ENCODE measurements at regions not wholly inside any gene's neighbourhood (a gene's known extent, or its start where the extent isn't known, plus 50 kb on each side); places are given as distances from the start of the nearest gene placed in this dataset.
"Not testable (repeated sequence)": the region's sequence is repeated elsewhere in the genome, so short reads cannot be mapped to it uniquely, and the experiment has no call there.

DNA sequence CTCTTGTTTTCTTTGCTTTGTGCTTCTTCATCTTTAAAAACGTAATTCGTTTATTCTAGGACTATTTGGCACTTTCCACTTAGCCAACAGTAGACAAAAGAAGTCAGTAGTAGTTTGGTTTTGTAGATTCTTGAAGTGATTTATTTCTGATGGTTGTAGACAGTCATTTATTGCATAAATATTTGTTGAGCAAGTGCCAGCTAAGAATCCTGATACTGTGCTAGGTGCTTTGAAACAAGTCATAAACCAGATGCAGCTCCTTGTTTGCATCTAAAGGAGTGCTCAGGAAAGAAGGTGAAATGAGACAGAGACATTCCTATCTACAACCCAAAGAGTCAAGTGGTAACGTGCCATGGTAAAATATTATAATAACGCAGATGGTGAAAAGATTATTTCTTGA lies 469.1 kb downstream of the GJA1 start:
- no peak for DNase-seq (ENCODE audit: low read depth)

DNA sequence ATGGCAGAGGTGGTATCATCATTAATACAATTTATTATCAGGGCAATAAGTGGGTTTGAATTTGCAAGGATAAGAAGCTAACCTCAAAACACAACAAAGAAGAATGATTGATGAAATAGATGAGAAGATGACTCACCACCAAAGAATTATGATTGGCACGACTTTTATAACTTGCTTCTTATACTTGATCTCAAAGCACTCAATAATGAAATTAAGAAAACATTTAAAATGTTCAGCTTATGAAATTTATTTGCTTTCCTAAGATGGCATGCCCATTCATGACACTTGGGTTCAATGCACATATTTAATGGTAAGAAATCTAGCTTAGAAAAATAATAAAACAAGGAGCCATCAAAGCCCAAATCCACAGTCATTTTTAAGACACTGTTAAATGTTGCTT lies 477.5 kb downstream of the GJA1 start:
- DNase-seq (ENCODE audit: low read depth): no peak

DNA sequence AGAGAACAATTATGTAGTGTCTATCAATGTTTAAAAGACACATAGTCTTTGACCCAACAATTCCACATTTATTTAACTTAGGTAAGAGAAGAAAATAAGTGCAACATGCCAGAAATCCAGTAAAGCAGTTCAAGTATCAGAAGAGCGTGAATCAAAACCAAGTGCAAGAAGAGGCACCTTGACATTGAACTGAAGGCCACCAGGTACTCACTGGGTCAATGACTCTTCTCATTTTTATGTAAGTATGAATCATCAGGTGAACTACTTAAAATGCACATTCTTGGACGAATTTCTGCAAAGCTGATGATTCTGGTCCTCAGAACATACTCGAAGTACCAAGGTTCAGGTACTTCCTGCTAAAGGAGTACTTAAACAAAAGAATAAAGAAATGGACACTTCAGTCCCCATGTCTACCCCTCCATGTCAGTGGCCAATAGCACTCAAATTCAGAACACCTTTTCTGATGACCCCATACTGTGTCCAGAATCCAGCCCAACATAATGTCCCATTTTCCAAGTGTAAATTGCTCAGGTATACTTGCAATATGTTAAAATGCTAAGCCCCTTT lies 481.9 kb downstream of the GJA1 start:
- no peak for DNase-seq (ENCODE audit: low read depth)

DNA sequence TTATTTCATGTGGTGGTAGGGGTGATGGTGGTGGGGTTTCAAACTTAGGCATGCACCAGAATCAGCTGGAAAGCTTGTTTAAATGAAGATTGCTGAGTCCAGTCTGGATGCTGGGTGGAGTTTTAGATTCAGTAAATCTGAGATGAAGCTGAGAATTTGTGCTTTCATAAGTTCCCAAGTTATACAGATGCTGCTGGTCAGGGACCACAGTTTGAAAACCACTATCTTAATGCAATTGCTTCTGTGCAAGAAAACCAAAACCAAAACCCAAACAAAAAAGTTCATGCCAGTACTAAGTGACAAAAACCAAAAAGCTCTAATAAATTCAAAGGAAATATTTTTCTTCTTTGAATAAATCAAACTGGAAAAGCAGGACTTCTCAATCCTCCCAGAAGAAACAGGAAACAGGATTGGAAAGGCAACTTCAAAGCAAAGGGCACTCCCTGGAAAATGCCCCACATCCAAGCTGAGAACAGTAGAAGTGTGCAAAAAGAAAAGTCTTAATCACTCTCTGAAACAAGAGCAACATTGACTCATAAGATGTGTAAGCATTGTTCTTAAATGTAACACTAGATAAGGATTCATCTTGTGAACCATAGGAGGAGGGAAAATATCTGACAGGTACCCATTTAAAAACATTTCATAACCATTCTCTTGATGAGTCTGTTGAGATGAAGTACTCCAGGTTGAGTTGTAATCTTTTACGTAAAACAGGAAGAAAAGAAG lies 481.5 kb upstream of the HSF2 start:
- DNase-seq (ENCODE audit: low read depth): no peak

DNA sequence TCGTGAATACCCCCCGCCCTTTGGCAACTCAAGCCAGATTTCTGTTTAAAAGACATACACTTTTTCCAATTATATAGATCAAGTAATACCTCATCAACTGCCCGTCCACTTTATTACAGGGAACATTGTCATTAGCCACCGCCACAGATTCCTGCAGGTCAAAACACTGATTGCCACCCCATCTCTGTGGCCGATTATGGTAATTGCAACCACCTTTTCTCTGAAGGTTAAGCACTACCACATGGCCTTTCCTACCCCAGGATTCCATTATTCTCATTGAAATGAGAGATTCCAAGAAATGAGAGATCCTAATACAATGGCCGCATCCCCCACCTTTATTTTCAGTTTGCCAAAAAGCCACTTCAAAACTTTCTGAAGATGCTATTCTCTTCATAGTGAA lies 478.8 kb upstream of the HSF2 start:
- DNase-seq (ENCODE audit: low read depth): no peak

DNA sequence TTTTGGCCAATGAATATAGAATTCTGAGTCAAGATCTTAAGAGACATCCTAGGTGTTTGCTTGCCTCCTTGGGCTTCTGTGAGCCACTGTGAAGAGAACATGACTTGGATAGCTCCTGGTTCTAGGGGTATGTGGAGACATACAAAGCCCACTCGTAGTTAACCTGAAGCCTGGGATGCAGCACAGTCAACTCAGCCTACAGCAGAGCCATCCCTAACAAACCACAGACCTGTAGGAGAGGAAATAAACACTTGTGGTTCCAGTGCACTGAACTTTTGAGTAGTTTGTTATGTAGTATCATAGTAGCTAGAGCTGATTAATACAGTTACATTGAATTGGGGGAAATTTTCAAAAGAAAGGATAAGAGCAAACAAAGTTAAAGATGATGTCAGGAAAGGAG lies 474.4 kb upstream of the HSF2 start:
- no peak for DNase-seq (ENCODE audit: low read depth)

DNA sequence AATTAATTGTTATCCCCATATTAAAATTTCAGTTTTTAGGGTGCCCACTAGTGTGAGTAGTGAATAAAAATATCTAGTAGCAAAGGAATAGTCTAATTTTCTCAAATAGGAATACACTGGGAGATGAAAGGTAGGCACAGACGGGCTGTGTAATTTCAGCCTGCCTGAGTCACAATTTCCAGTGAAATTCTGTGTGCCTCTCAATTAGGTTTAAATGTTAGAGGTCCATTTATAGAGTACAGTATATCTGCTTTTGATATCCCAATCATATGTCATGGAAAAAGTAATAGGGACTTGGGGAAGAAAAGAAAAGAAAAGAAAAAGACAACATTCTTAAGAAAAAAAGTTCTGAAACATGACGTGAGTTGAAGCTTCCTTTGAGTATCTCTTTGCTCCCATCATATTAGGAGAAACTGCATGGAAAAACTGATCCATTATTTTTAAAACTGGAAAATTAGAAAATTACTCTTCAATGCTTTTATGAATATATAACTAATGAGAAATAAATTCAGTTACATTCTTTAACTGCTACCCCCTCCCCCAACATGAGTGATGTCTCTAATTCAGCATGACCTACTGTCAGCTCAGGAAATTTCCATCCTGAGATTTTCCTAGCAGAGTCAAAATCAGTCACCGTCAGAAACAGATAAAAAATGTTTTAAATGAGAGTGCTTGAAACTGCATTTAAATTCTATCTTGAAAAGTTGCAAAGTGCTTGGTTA lies 473.8 kb upstream of the HSF2 start:
- no peak for DNase-seq (ENCODE audit: low read depth)

DNA sequence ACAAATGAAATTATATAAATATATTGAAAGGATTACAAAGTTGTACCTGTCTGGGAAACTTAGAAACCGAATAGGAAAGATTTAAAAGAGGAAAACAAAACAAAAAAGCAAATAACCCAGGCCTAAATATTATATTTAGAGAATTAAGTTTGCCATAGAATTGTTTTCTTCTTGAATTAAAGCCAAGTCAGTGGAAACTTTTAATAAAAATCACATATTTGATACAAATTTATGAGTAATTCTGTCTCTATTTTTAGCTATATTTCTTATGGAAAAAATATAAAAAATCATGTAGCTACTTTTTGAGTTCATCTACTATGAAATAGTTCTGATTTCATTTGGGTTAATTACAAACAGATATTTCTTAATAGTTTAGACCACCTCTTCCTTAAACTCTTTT lies 470.2 kb upstream of the HSF2 start:
- no peak for DNase-seq (ENCODE audit: low read depth)

DNA sequence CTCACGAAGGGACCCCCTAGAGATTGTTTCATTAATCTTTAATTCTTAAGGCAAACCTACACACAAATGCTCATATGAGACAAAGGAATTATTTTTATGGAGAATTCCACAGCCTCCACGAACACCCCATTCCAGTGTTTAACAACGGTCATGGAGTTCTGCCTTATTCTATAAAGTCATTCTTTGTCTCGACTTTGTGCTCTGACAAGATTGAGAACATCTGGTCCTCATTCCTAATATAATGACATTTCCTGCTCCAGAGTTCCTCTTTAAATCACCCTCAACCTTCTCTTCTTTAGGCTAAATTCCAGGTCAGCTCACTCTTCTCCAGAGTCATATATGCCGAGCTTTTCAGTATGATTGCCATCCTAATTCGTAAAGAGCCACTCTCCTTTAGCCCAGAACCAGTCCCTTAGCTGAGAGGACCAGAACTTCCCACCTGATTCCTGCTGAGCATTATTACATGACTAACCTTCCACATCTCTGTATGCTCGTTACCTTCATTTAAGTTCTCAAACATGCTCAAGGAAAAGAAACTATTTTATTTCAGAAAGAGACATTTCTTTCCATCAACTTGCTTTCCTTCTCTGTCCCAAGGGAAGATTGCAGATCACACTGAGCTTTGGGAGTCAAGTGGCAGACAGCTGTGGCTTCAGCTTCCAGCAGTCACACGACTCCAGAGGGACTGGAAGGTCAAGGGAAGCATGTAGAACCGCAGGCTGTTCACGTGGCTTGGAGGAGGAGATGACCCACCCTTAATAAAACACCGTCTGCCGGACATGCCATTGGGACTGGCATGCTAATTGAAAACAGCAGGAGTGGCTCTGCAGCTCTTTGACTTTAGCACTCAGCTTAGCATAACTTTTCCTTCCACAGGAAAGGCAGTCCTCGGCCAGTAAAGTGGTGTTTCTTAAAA lies 467.1 kb upstream of the HSF2 start:
- peak; percentile 99 for DNase-seq (ENCODE audit: low read depth)

DNA sequence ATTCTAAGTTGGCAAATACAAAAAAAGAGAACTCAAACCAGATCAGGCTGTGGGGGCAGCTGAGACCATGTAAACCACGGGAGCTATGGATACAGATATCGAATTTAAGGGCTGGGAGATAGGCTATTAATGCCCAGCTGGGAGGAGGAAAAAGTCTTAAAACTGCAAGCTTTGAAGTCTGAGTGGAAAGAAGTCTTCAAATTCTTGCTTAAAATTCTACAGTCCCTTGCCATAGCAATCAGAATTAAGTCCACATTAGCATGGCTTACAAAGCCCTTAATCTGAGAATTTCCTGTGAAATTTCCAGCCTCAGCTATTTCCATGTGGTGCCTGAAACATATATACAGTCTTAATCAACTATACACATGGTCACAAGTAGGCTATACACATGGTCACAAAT lies 465.0 kb upstream of the HSF2 start:
- no peak for DNase-seq (ENCODE audit: low read depth)

DNA sequence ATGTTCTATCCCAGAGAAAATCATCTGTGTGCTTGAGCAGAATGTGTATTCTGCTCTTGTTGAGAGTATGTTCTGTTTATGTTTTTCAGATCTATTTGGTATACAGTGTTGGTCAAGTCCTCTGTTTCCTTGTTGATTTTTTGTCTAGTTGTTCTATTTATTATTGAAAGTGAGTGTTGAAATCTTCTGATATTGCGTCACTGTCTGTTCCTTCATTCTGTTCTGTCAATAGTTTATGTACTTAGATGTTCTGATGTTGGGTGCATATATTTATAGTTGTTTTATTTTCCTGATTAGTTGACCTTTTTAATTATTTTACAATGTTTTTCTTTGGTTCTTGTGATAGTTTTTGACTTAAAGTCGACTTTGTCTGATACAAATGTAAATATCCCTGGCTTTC lies 458.7 kb upstream of the HSF2 start:
- DNase-seq (ENCODE audit: low read depth): no peak

DNA sequence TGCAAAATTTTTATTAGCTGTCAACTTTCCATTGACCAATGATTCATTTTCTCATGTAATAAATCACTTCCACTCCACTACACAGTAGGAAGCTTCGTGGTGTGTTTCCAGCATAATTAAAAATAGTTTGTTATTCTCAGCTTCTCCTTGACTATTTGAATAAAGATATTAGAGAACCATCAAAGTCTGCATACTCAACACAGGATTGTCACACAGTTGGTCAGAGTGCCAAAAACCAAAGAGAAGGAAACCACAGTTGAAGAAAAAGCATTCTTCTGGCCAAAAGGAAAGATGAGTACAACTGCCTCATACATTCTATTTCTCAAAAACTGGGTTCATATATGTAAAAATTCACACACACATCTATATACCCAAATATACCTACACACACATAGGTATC lies 455.1 kb upstream of the HSF2 start:
- DNase-seq (ENCODE audit: low read depth): peak; percentile 66

DNA sequence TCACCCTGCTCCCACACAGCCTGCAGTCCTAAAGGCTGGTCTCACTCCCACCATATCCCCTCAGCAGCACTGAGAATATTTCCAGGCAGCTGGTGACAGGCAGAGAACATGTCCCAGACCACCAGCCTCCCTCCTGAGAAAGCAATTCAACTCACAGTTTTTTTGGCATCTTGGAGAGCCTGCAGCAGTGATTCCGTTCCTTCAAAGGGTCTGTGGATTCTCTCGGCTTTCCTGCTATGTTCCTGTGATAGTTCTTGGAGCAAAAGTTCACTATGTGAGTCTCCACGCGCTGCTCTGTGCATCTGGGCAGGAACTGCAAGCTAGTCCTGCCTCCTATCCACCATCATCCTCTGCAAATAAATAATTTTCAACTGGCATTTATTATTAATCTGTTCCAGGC lies 448.3 kb upstream of the HSF2 start:
- no peak for DNase-seq (ENCODE audit: low read depth)

DNA sequence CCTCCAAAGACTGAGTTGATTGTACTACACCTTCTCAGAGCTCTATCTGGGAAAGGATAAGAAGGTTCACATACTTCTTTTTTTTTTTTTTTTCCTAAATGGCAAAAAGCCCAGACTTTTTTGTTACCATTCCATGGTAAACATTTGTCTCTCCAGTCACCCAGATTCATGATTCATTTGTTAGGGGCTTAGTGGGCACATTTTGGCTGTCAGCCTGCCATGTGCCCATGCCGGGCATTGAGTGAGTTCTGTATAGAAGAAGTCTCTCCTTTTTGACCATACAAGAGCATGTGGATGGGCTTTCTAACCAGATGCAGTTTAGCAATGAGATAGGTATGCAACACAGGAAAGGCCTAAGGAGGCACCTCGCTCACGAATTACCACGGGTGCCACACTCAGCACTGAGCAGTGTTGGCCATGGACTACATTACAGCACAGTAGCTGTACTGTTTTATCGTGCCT lies 447.5 kb upstream of the HSF2 start:
- peak; percentile 85 for DNase-seq (ENCODE audit: low read depth)

DNA sequence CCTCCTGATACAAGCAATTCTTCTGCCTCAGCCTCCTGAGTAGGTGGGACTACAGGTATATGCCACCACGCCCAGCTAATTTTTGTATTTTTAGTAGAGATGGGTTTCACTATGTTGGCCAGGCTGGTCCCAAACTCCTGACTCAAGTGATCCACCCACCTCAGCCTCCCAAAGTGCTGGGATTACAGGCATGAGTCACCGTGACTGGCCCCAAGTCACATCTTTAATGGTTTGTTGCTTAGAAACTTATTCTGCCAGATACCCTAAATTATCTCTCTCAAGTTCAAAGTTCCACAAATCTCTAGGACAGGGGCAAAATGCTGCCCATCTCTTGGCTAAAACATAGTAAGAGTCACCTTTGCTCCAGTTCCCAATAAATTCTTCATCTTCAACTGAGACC lies 444.1 kb upstream of the HSF2 start:
- not testable (repeated sequence) for DNase-seq (ENCODE audit: low read depth)

DNA sequence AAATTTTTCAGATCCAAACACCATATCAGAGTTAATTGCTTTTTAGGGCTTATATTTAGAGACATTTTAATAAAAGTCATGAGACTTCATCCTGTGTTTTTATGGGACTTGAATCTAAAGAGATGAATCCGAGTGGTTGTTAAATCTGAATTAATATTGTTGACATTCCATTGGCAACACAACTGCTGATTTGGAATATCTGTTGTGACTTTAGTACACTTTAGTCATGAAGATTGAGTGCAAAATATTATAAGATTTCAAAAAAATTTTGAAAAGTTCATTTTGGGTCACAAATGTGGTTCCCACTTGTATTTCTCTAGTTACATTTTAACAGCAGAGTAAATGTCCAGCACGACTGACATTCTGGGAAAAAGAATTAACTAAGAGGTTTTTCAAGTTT lies 442.7 kb upstream of the HSF2 start:
- DNase-seq (ENCODE audit: low read depth): no peak

DNA sequence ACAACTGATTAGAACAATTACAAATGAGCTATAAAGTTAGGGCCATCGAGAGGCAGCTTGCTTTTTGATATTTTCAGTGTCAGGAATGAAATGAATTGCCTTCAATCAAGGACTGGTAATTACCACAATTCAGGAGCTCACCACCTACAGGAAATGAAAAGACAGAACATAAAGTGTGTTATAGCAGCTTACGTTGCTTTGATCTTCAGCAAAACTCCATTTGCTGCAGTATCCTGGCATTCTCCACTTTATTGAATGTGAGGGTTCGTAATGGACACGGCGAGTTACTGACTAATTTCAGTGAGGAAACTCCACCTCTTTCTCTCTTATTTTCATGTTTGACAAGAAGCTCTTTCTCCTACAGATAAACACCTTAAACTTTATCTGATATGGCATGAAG lies 440.0 kb upstream of the HSF2 start:
- no peak for DNase-seq (ENCODE audit: low read depth)

DNA sequence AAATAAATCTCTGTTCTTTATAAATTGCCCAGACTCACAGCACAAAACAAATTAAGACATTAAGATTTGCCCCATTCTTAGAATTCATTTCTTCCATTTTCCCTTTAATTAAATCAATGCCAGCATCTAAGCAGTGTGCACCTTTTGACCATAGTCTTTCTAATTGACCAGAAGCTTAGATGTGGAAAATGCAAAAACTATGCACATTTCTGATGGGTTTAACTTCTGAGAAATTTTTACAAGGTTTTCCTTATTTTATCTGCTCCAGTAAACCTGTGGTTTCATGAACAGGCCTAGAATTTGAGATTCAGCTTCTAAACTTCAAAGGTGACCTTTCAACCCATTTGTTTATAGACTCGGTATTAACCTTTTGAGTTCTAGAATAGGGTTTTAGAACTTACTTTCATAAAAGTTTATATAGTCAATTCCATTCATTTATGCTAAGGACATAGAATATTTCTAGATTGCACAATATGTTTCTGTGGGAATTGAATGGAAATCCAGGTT lies 437.8 kb upstream of the HSF2 start:
- DNase-seq (ENCODE audit: low read depth): no peak

DNA sequence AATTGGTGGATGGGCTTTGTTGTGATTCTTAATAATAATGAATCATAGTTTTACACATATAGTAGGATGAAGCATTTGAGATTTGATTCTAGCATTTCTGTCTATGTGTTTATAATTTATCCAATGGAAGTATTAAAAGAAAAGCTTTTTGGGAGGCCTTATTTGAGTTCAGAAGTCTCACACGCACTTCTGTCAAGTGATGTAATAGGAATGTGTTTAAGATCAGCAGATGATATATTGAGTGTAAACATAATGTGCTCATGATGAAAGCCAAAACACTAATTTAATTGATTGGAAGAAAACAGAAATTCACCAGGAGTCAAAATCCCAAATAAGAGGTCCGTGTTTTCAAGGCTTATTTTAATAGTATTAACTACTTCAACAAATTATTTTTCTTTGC lies 435.6 kb upstream of the HSF2 start:
- DNase-seq (ENCODE audit: low read depth): no peak

DNA sequence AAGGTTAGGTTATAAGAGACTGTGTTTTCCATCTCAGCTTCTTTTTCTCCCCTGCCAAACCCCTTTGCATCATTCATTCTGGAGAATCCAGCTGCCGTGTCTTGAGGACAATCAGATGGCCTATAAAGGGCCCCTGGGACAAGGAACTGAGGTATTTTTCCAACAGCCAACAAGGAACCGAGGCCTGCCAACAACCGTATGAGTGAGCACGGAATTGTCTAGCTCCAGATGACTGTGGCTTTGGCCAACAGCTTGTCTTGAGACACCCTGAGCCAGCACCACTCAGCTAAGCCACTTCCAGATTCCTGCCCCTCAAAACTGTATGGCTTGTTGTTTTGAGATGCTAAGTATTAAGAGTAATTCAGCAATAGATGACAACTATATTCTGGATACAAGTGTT lies 433.7 kb upstream of the HSF2 start:
- peak; percentile 49 for DNase-seq (ENCODE audit: low read depth)

DNA sequence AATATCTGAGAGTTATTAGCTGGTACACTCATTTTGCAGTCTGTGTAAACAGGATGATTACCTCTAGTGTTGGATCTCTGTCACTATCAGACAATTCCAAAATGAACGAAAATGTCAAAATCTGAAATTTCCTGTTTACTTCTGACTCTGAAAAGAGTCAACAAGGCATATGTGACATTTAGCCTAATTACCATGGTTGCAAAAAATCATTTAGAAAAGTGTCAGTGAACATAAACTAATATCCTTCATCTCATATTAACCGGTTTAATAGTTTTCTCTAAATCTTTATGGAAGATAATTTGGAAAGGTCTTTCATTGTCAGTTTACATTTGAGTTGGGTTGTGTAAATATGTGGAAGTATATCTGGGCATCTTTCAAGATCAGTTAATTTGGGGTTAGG lies 431.8 kb upstream of the HSF2 start:
- no peak for DNase-seq (ENCODE audit: low read depth)
